PFSK-1 (cell line): ENCODE measurements at regions not wholly inside any gene's neighbourhood (a gene's known extent, or its start where the extent isn't known, plus 50 kb on each side); places are given as distances from the start of the nearest gene placed in this dataset.

Source experiments
- POLR2AphosphoS5 ChIP-seq: IDR thresholded peaks from 2 replicates; pipeline ENCODE4 v1.6.1; 2012; ENCODE audit warnings: low read depth, mild to moderate bottlenecking, control low read depth, low read length, moderate library complexity
- SIN3A ChIP-seq: IDR thresholded peaks from 2 replicates; pipeline ENCODE4 v1.6.1; 2012; ENCODE audit warnings: mild to moderate bottlenecking, low read length, moderate library complexity, borderline replicate concordance; ENCODE audit not compliant: insufficient read depth
- TAF1 ChIP-seq: IDR thresholded peaks from 2 replicates; pipeline ENCODE4 v1.6.1; 2012; ENCODE audit warnings: low read length, control low read depth, borderline replicate concordance; ENCODE audit not compliant: insufficient read depth
- TF ChIP-seq, protein P1 (sequence below), 2 experiments: IDR thresholded peaks; 2 replicates each; pipeline versions ENCODE4 v1.6.1 to v1.8.0; 2011 to 2012; ENCODE audit warnings: low read depth in 2 of 2, low read length in 2 of 2, control low read depth in 1 of 2, inconsistent platforms in 1 of 2, mild to moderate bottlenecking in 1 of 2, moderate library complexity in 1 of 2; ENCODE audit not compliant: insufficient read depth in 1 of 2

DNA sequence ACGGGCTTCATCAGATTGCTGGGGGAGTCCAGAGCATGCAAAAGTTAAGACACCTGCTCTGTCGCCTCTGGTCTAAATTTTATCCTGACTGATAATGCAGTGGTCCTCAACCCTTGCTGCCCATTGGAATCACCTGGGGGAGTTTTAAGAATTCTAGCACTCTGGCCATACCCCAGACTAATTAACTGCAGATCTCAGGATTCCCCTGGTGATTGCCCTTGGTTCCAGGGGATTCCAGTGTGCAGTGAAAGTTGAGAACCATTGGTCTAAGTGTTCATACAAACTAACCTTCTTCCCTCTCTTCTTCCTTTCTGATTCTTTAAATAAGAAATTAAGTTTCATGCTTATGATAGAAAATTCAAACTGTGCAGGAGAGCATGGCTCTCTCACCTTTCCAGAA lies 105.7 kb upstream of the MGAT5 start:
- TF ChIP-seq POLR2AphosphoS5: no peak
- TF ChIP-seq TAF1: no peak
- TF ChIP-seq, protein P1, sequence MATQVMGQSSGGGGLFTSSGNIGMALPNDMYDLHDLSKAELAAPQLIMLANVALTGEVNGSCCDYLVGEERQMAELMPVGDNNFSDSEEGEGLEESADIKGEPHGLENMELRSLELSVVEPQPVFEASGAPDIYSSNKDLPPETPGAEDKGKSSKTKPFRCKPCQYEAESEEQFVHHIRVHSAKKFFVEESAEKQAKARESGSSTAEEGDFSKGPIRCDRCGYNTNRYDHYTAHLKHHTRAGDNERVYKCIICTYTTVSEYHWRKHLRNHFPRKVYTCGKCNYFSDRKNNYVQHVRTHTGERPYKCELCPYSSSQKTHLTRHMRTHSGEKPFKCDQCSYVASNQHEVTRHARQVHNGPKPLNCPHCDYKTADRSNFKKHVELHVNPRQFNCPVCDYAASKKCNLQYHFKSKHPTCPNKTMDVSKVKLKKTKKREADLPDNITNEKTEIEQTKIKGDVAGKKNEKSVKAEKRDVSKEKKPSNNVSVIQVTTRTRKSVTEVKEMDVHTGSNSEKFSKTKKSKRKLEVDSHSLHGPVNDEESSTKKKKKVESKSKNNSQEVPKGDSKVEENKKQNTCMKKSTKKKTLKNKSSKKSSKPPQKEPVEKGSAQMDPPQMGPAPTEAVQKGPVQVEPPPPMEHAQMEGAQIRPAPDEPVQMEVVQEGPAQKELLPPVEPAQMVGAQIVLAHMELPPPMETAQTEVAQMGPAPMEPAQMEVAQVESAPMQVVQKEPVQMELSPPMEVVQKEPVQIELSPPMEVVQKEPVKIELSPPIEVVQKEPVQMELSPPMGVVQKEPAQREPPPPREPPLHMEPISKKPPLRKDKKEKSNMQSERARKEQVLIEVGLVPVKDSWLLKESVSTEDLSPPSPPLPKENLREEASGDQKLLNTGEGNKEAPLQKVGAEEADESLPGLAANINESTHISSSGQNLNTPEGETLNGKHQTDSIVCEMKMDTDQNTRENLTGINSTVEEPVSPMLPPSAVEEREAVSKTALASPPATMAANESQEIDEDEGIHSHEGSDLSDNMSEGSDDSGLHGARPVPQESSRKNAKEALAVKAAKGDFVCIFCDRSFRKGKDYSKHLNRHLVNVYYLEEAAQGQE (IDR thresholded peaks at IDR 0.05; ENCODE audit: insufficient read depth in 1 of 2, low read depth in 2 of 2, low read length in 2 of 2): no peak
- no peak for TF ChIP-seq SIN3A
